ENCODE measurements at regions not wholly inside any gene's neighbourhood (a gene's known extent, or its start where the extent isn't known, plus 50 kb on each side); places are given as distances from the start of the nearest gene placed in this dataset.
A peak's percentile ranks its signal among the peaks of the same experiment; 100 is the strongest.
"Not testable (repeated sequence)": the region's sequence is repeated elsewhere in the genome, so short reads cannot be mapped to it uniquely, and the experiment has no call there.

- H4K8ac ChIP-seq (ENCODE audit: low read length); H3K4me1 ChIP-seq (ENCODE audit: control insufficient read depth, insufficient read depth, low read depth, low read length); H3K4ac ChIP-seq (ENCODE audit: low read depth in 1 of 2, low read length in 2 of 2); H2AFZ ChIP-seq (ENCODE audit: low read depth, low read length); H3K23ac ChIP-seq (ENCODE audit: low read length in 2 of 2); H4K91ac ChIP-seq (ENCODE audit: low read length); H3K14ac ChIP-seq (ENCODE audit: low read length in 2 of 2); H2BK5ac ChIP-seq (ENCODE audit: low read depth, low read length, poor library complexity, severe bottlenecking); H3K4me3 ChIP-seq (ENCODE audit: insufficient read depth in 1 of 2, low read depth in 1 of 2, low read length in 2 of 2); H3K36me3 ChIP-seq (ENCODE audit: control insufficient read depth in 1 of 2, insufficient read depth in 2 of 2, low read depth in 1 of 2, low read length in 2 of 2); H2BK120ac ChIP-seq (ENCODE audit: low read depth, low read length); H3K27me3 ChIP-seq (ENCODE audit: control insufficient read depth in 1 of 2, insufficient read depth in 1 of 2, low read length in 2 of 2); H3K79me1 ChIP-seq (replicated peaks; ENCODE audit: low read length, poor library complexity, severe bottlenecking); H2BK15ac ChIP-seq (ENCODE audit: low read depth, poor library complexity, severe bottlenecking); DNase-seq; H3K9me3 ChIP-seq (ENCODE audit: control insufficient read depth, low read length); H2AK5ac ChIP-seq (ENCODE audit: low read length, severe bottlenecking); H3K27ac ChIP-seq (ENCODE audit: low read length, poor library complexity, severe bottlenecking); H3K9ac ChIP-seq (ENCODE audit: low read length); H3K18ac ChIP-seq (ENCODE audit: low read depth in 1 of 2, low read length in 2 of 2); H2BK12ac ChIP-seq (ENCODE audit: low read length in 2 of 2); H3K4me2 ChIP-seq (ENCODE audit: low read length, poor library complexity, severe bottlenecking): not testable (repeated sequence)
- WGBS, result 75% methylated on average over 3 of the region's 5 CpGs
These were observed 65.5 kb upstream of the RABGAP1L start for GRCh38 chr1:174093789-174094188.

GRCh38 chr1:174090471-174090870, 68.3 kb upstream of the RC3H1 start:
- H2AFZ ChIP-seq (ENCODE audit: low read depth, low read length), result no peak overlapping the region
- no peak overlapping the region for H2BK12ac ChIP-seq (ENCODE audit: low read length in 2 of 2)
- H3K27ac ChIP-seq (ENCODE audit: low read length, poor library complexity, severe bottlenecking), result no peak overlapping the region
- no peaks in the 10 kb centered on the region for H3K27me3 ChIP-seq (ENCODE audit: control insufficient read depth in 1 of 2, insufficient read depth in 1 of 2, low read length in 2 of 2)
- H3K4ac ChIP-seq (ENCODE audit: low read depth in 1 of 2, low read length in 2 of 2), result no peak overlapping the region
- no peak overlapping the region for H3K4me2 ChIP-seq (ENCODE audit: low read length, poor library complexity, severe bottlenecking)
- no peak overlapping the region for H4K8ac ChIP-seq (ENCODE audit: low read length)
- H3K4me3 ChIP-seq (ENCODE audit: insufficient read depth in 1 of 2, low read depth in 1 of 2, low read length in 2 of 2), result no peak overlapping the region
- H2BK120ac ChIP-seq (ENCODE audit: low read depth, low read length), result no peak overlapping the region
- no peaks in the 10 kb centered on the region for H3K4me1 ChIP-seq (ENCODE audit: control insufficient read depth, insufficient read depth, low read depth, low read length)
- 87% methylated on average over 3 of the region's 3 CpGs for WGBS
- H3K9me3 ChIP-seq (ENCODE audit: control insufficient read depth, low read length), result peaks cover 12% of the 10 kb centered on the region
- H3K9ac ChIP-seq (ENCODE audit: low read length), result no peak overlapping the region
- no peak overlapping the region for H2BK5ac ChIP-seq (ENCODE audit: low read depth, low read length, poor library complexity, severe bottlenecking)
- H2AK5ac ChIP-seq (ENCODE audit: low read length, severe bottlenecking), result no peak overlapping the region
- no peak overlapping the region for H2BK15ac ChIP-seq (ENCODE audit: low read depth, poor library complexity, severe bottlenecking)
- no peaks in the 10 kb centered on the region for H3K79me1 ChIP-seq (replicated peaks; ENCODE audit: low read length, poor library complexity, severe bottlenecking)
- H3K14ac ChIP-seq (ENCODE audit: low read length in 2 of 2), result no peak overlapping the region
- H3K36me3 ChIP-seq (ENCODE audit: control insufficient read depth in 1 of 2, insufficient read depth in 2 of 2, low read depth in 1 of 2, low read length in 2 of 2), result no peaks in the 10 kb centered on the region
- no peak overlapping the region for H4K91ac ChIP-seq (ENCODE audit: low read length)
- H3K23ac ChIP-seq (ENCODE audit: low read length in 2 of 2), result no peak overlapping the region
- H3K18ac ChIP-seq (ENCODE audit: low read depth in 1 of 2, low read length in 2 of 2), result no peak overlapping the region
- no peak for DNase-seq

- Histone ChIP-seq H2BK15ac (ENCODE audit: low read depth, poor library complexity, severe bottlenecking) (no peak overlapping the region), H3K27me3 (ENCODE audit: control insufficient read depth in 1 of 2, insufficient read depth in 1 of 2, low read length in 2 of 2) (no peaks in the 10 kb centered on the region), H2BK120ac (ENCODE audit: low read depth, low read length) (no peak overlapping the region), H3K18ac (ENCODE audit: low read depth in 1 of 2, low read length in 2 of 2) (peak overlapping the region in 1 of 2 experiments; percentile 21), H2AFZ (ENCODE audit: low read depth, low read length) (no peak overlapping the region), H3K4me3 (ENCODE audit: insufficient read depth in 1 of 2, low read depth in 1 of 2, low read length in 2 of 2) (no peak overlapping the region), H3K9me3 (ENCODE audit: control insufficient read depth, low read length) (peaks cover 7% of the 10 kb centered on the region), H3K9ac (ENCODE audit: low read length) (no peak overlapping the region), H3K27ac (ENCODE audit: low read length, poor library complexity, severe bottlenecking) (no peak overlapping the region), H2BK12ac (ENCODE audit: low read length in 2 of 2) (no peak overlapping the region), H3K14ac (ENCODE audit: low read length in 2 of 2) (no peak overlapping the region), H4K8ac (ENCODE audit: low read length) (no peak overlapping the region), H4K91ac (ENCODE audit: low read length) (no peak overlapping the region), H3K79me1 (replicated peaks; ENCODE audit: low read length, poor library complexity, severe bottlenecking) (no peaks in the 10 kb centered on the region), H3K4me1 (ENCODE audit: control insufficient read depth, insufficient read depth, low read depth, low read length) (peaks cover 2% of the 10 kb centered on the region), H3K36me3 (ENCODE audit: control insufficient read depth in 1 of 2, insufficient read depth in 2 of 2, low read depth in 1 of 2, low read length in 2 of 2) (no peaks in the 10 kb centered on the region), H3K23ac (ENCODE audit: low read length in 2 of 2) (no peak overlapping the region), H2AK5ac (ENCODE audit: low read length, severe bottlenecking) (no peak overlapping the region), H3K4me2 (ENCODE audit: low read length, poor library complexity, severe bottlenecking) (no peak overlapping the region), H2BK5ac (ENCODE audit: low read depth, low read length, poor library complexity, severe bottlenecking) (no peak overlapping the region), H3K4ac (ENCODE audit: low read depth in 1 of 2, low read length in 2 of 2) (no peak overlapping the region)
- 83% methylated on average over 1 of the region's 1 CpG for WGBS
- no peak for DNase-seq
These were observed 58.7 kb upstream of the RC3H1 start for GRCh38 chr1:174080819-174081218.

GRCh38 chr1:174079796-174080195, 57.6 kb upstream of the RC3H1 start:
- Histone ChIP-seq H3K27ac (ENCODE audit: low read length, poor library complexity, severe bottlenecking) (no peak overlapping the region), H2BK5ac (ENCODE audit: low read depth, low read length, poor library complexity, severe bottlenecking) (no peak overlapping the region), H3K9me3 (ENCODE audit: control insufficient read depth, low read length) (peaks cover 5% of the 10 kb centered on the region), H3K4me1 (ENCODE audit: control insufficient read depth, insufficient read depth, low read depth, low read length) (peaks cover 2% of the 10 kb centered on the region), H3K4me3 (ENCODE audit: insufficient read depth in 1 of 2, low read depth in 1 of 2, low read length in 2 of 2) (no peak overlapping the region), H3K9ac (ENCODE audit: low read length) (no peak overlapping the region), H2BK120ac (ENCODE audit: low read depth, low read length) (no peak overlapping the region), H2AFZ (ENCODE audit: low read depth, low read length) (no peak overlapping the region), H3K4ac (ENCODE audit: low read depth in 1 of 2, low read length in 2 of 2) (no peak overlapping the region), H3K14ac (ENCODE audit: low read length in 2 of 2) (no peak overlapping the region), H3K4me2 (ENCODE audit: low read length, poor library complexity, severe bottlenecking) (no peak overlapping the region), H2BK12ac (ENCODE audit: low read length in 2 of 2) (no peak overlapping the region), H2BK15ac (ENCODE audit: low read depth, poor library complexity, severe bottlenecking) (no peak overlapping the region), H3K27me3 (ENCODE audit: control insufficient read depth in 1 of 2, insufficient read depth in 1 of 2, low read length in 2 of 2) (no peaks in the 10 kb centered on the region), H3K36me3 (ENCODE audit: control insufficient read depth in 1 of 2, insufficient read depth in 2 of 2, low read depth in 1 of 2, low read length in 2 of 2) (no peaks in the 10 kb centered on the region), H4K8ac (ENCODE audit: low read length) (no peak overlapping the region), H3K79me1 (replicated peaks; ENCODE audit: low read length, poor library complexity, severe bottlenecking) (no peaks in the 10 kb centered on the region), H4K91ac (ENCODE audit: low read length) (no peak overlapping the region), H2AK5ac (ENCODE audit: low read length, severe bottlenecking) (no peak overlapping the region), H3K18ac (ENCODE audit: low read depth in 1 of 2, low read length in 2 of 2) (no peak overlapping the region), H3K23ac (ENCODE audit: low read length in 2 of 2) (no peak overlapping the region)
- no peak for DNase-seq
